ENCODE measurements at regions not wholly inside any gene's neighbourhood (a gene's known extent, or its start where the extent isn't known, plus 50 kb on each side); places are given as distances from the start of the nearest gene placed in this dataset.
A peak's percentile ranks its signal among the peaks of the same experiment; 100 is the strongest.
"Not testable (repeated sequence)": the region's sequence is repeated elsewhere in the genome, so short reads cannot be mapped to it uniquely, and the experiment has no call there.

DNA sequence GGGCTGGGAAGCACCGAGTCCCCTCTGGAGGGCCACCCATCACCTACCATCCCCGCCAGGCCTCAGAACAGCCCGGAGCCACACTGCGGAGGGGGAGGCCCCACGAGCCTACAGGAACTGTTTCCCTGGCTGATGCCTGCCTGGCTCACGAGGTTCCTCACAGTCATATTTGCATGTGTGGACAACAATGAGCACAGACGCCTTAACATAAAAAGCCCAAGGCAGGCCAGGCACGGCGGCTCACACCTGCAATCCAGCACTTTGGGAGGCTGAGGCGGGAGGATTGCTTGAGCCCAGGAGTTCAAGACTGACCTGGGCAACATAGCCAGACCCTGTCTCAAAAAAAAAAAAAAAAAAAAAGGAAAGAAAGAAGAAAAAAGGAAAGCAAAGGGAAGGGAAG is 125.9 kb downstream of the FAM53A start:
- no peak for DNase-seq

GRCh38 chr4:1557221-1557597 is 126.9 kb downstream of the FAM53A start:
- DNase-seq = no peak

- no peak for DNase-seq
These were observed 127.4 kb downstream of the FAM53A start for GRCh38 chr4:1556541-1557220.

GRCh38 chr4:1554876-1555265 is 129.2 kb downstream of the FAM53A start:
- DNase-seq = peak; percentile 76

DNA sequence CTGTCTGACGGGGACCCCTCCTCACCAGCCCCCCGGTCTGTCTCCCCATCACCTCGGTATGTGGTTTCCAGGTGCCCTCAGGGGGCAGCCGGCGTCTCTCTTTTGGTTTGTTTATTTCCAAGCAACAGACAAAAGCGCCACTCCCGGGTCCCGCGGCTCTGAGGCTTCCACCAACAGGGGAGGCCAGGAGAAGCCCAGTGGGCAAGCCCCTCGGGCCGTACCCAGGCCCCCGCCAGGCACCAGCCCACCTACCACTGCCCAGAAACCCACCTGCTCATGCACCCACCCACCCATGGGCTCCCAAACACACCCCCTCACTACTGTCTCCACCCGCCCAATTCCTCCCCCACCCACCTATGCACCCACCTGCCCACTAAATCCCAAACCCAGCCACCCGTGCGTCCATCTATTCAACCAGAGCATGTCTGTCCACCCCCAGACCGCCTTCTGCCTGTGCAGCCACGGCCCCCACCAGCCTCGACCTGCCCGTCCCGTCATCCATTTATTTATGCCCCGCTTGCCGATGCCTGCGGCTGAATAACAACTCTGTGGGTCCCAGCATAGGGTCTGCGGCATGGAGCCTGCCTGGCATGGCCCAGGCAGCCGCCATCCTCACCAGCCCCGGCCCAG is 129.8 kb downstream of the FAM53A start:
- no peak for DNase-seq

- no peak for DNase-seq
These were observed 130.7 kb downstream of the FAM53A start for GRCh38 chr4:1553365-1553764.

DNA sequence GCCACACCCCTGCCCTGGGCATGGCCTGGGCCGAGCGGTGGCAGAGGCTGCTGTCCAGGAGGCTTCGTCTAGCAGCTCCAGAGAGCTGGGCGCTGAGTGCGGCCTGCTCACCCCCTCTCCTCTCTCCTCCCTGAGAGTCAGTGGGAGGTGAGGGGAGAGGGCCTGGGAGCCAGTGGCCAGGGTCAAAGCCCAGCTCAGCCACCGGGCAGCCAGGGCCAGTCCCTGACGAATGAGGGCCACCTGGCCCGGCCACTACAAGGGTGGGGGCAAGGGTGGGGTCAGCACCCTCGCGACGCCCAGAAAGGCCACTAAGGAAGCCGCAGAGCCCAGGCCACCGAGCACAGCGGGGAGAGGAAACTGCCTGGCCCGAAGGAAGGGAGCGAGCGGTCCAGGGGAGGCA is 131.7 kb downstream of the FAM53A start:
- no peak for DNase-seq

DNA sequence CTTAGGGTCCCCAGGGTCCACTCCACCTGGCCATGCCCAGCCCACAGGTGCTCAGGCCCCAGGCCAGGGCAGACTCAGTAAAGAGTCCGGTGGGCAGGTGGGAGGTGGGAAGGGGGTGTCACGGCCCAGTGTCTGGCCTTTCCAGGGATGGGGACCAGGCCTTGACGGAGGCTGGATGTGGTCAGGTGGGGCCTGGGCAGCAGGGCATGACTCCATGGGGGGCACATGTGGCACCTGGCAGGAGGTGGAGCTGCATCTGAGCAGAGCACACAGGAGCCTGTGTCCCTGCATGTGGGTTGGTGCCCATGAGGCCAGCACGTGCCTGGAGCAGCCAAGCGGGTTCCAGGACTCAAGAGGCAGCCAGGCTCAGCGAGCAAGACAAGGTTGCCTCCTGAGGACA is 132.9 kb downstream of the FAM53A start:
- DNase-seq = no peak

GRCh38 chr4:1550122-1551070 is 133.7 kb downstream of the FAM53A start:
- no peak for DNase-seq

DNA sequence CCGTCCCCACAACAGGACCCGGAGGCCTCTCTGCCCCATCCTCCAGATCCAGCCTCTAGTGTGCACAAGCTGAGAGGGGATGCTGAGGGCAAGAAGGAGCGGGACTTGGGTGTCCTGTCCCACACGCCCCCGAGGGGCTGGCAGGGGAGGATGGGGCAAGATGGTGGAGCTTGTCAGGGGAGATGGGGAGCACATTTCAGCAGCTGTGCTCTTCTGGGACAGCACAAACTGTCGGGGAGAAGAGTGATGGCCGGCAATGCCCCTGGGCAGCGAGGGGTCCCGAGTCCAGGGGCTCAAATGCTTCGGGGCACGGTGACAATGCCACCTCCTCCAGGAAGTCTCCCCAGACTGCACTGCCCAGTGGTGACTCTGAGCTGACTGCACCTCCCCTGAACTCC is 134.5 kb downstream of the FAM53A start:
- DNase-seq = no peak

- DNase-seq = not testable (repeated sequence)
These were observed 135.1 kb downstream of the FAM53A start for GRCh38 chr4:1548827-1549637.

GRCh38 chr4:1547856-1548826 is 136.0 kb downstream of the FAM53A start:
- no peak for DNase-seq

DNA sequence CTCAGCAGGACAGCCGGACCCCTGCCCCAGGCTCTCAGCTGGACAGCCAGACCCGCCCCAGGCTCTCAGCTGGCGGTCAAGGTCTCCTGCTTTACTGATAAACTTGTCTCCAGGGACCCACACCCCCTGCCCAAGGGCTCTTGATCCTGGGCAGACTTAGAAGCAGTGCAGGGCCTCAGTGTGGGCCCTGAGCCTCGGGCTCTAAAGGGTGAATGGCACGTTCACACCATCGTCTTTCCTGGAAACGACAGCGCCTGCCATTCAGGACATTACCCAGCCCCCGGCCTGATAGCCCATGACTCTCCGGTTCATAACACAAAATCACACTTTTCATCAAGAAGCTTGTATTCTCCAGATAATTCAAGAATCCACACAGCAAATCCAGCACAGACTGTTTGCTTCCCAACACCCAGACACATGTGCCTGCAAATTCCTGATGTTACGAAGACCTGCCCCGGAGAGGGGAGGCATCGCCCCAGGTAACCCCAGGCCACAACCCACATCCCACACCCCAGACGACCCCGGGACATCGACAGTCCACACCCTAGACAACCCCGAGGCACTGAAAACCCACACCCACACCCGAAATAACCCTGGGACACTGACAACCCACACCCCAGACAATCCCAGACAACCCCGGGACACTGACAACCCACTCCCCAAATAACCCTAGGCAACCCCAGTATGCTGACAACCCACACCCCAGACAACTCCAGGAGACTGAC is 136.8 kb downstream of the FAM53A start:
- DNase-seq = no peak

DNA sequence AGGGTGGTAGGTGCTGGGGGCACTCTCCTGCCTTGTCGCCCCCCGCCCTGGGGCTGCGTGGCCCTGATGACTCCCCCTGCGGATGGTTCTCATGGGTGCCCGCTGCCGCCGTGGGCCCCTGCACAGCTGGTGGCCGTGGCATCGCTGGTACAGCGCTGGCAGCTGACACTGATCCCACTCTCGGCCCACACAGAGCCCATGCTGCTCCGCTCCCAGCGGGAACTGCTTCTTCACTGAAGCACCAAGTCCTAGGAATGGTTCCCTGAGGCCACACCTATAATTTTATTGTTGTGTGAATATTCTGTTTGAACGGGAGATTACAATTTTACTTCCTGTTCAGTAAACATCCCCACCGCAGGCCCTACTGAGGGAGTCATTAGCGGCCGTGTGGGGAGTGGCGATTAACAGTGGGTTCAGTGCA is 138.6 kb upstream of the NKX1-1 start:
- DNase-seq = peak; percentile 26

GRCh38 chr4:1544435-1544834 is 138.2 kb upstream of the NKX1-1 start:
- DNase-seq = not testable (repeated sequence)

- no peak for DNase-seq
These were observed 137.7 kb upstream of the NKX1-1 start for GRCh38 chr4:1543976-1544375.

- no peak for DNase-seq
These were observed 137.3 kb upstream of the NKX1-1 start for GRCh38 chr4:1543561-1543960.

- no peak for DNase-seq
These were observed 136.5 kb upstream of the NKX1-1 start for GRCh38 chr4:1542516-1543320.

DNA sequence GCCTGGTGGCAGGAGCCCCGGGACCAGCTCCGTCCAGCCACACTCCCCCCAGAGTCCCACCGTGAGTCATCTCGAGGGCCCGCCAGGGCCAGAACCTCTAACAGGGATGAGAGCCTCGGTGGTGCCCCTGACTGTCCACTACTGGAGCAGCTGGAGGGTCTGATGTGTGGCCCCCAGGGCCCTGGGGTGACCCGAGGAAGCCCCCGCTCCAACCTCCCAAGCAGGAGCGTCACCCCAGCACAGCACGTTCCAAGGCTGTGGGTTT is 135.9 kb upstream of the NKX1-1 start:
- no peak for DNase-seq

Data from NCI-H2029 (cell line).